ENCODE measurements at regions not wholly inside any gene's neighbourhood (a gene's known extent, or its start where the extent isn't known, plus 50 kb on each side); places are given as distances from the start of the nearest gene placed in this dataset.
"Not testable (repeated sequence)": the region's sequence is repeated elsewhere in the genome, so short reads cannot be mapped to it uniquely, and the experiment has no call there.

DNA sequence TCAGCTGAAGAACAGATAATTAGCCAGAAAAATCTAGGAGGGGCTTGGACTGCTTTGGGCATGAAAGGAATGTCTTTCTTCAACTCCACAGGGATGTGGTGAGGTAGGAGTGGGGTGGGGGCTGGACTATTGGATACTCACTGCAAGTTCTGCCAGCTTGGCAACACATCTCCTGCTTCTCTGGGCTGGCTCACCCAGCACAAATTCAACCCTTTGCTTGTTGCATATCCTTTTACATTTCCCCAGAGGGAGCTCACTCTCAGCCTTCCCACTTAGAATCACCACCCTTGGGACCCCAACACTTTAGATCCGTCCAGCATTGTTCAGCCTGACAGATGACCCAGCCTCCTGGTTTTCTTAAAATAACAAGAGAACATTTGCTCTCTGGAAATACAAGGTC lies 120.6 kb downstream of the KDR start:
- DNase-seq, result no peak
- Histone ChIP-seq H3K27ac (no peak overlapping the region), H3K4me1 (peaks cover 10% of the 10 kb centered on the region), H3K9me3 (no peaks in the 10 kb centered on the region), H3K36me3 (no peaks in the 10 kb centered on the region), H3K27me3 (ENCODE audit: low read depth) (no peaks in the 10 kb centered on the region), H3K4me3 (no peak overlapping the region)
- intact Hi-C loops (cut with DNase I), result no loop called here
- TF ChIP-seq, protein P1, sequence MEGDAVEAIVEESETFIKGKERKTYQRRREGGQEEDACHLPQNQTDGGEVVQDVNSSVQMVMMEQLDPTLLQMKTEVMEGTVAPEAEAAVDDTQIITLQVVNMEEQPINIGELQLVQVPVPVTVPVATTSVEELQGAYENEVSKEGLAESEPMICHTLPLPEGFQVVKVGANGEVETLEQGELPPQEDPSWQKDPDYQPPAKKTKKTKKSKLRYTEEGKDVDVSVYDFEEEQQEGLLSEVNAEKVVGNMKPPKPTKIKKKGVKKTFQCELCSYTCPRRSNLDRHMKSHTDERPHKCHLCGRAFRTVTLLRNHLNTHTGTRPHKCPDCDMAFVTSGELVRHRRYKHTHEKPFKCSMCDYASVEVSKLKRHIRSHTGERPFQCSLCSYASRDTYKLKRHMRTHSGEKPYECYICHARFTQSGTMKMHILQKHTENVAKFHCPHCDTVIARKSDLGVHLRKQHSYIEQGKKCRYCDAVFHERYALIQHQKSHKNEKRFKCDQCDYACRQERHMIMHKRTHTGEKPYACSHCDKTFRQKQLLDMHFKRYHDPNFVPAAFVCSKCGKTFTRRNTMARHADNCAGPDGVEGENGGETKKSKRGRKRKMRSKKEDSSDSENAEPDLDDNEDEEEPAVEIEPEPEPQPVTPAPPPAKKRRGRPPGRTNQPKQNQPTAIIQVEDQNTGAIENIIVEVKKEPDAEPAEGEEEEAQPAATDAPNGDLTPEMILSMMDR (IDR thresholded peaks at IDR 0.05), result no peak
- ATAC-seq, result no peak

DNA sequence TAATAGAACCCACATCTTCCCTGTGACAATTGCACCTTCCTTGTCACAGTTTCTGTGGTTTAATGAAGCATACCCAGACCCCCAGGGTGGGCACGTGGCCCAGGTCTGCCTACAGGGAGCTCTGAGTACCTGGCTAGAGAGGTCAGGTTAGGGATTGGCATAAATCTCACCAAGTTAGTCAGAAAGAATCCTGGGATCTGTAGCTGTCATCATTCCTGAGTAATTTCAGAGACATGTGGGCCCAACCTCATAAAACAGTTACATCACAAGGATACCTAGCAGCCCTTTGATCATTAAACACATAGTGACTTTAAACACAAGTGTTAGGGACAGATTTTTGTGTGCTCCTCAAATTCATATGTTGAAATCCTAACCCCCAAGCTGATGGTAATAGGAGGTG lies 123.0 kb downstream of the KDR start:
- Histone ChIP-seq H3K9me3 (no peaks in the 10 kb centered on the region), H3K27ac (no peak overlapping the region), H3K27me3 (ENCODE audit: low read depth) (no peaks in the 10 kb centered on the region), H3K4me3 (no peak overlapping the region), H3K36me3 (no peaks in the 10 kb centered on the region), H3K4me1 (peaks cover 14% of the 10 kb centered on the region)
- no peak for ATAC-seq
- no peak for DNase-seq
- TF ChIP-seq, protein P1 (IDR thresholded peaks at IDR 0.05), result no peak
- intact Hi-C loops (cut with DNase I), result no loop called here

- TF ChIP-seq, protein P1 (IDR thresholded peaks at IDR 0.05), result no peak
- DNase-seq (no peak), ATAC-seq (no peak)
- intact Hi-C loops (cut with DNase I), result no loop called here
- Histone ChIP-seq H3K36me3 (no peaks in the 10 kb centered on the region), H3K27me3 (ENCODE audit: low read depth) (no peaks in the 10 kb centered on the region), H3K27ac (no peak overlapping the region), H3K4me3 (no peak overlapping the region), H3K9me3 (no peaks in the 10 kb centered on the region), H3K4me1 (peaks cover 14% of the 10 kb centered on the region)
Observed at GRCh38 chr4:55001538-55001937, 123.9 kb downstream of the KDR start.

DNA sequence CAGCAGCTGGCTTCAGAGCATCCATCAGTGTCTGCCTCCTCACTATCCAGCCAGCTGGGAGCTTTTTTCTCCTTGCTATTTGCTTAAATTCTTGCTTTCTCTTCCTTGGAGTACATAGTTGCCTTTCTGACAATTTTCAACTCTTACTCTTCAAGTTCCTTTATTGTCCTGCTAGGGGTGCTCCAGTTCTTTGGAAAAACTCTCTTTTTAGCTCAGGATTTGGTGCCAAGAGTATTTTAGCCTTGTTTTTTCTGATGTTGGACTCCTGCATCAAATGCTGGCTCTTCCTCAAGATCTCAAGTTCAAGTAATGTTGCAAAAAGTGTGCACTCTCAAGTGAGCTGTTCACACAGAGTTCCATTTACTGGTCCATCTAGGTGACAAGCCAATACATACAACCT lies 126.4 kb downstream of the KDR start:
- TF ChIP-seq, protein P1 (IDR thresholded peaks at IDR 0.05), result peak; percentile 51
- H3K4me1 ChIP-seq, result peaks cover 5% of the 10 kb centered on the region
- no peaks in the 10 kb centered on the region for H3K36me3 ChIP-seq
- intact Hi-C loops (cut with DNase I), result no loop called here
- DNase-seq, result no peak
- no peak for ATAC-seq
- no peak overlapping the region for H3K27ac ChIP-seq
- no peaks in the 10 kb centered on the region for H3K9me3 ChIP-seq
- no peak overlapping the region for H3K4me3 ChIP-seq
- no peaks in the 10 kb centered on the region for H3K27me3 ChIP-seq (ENCODE audit: low read depth)

GRCh38 chr4:54993473-54994026 lies 131.8 kb downstream of the KDR start:
- H3K27me3 ChIP-seq (ENCODE audit: low read depth); ATAC-seq; H3K4me3 ChIP-seq; H3K27ac ChIP-seq; H3K4me1 ChIP-seq; H3K9me3 ChIP-seq; H3K36me3 ChIP-seq; DNase-seq; intact Hi-C loops (cut with DNase I): not testable (repeated sequence)

DNA sequence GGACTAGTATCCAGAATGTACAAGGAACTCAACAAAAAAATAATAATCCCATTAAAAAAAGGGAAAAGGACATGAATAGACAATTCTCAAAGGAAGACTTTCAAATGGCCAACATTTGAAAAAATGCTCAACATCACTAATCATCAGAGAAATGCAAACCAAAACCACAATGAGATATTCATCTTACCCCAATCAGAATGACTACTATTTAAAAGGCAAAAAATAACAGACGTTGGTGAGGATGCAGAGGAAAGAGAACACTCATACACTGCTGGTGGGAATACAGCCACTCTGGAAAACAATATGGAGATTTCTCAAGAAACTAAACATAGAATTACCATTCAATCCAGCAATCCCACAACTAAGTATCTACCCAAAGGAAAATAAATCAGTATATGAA lies 133.1 kb downstream of the KDR start:
- Histone ChIP-seq H3K36me3 (no peaks in the 10 kb centered on the region), H3K27me3 (ENCODE audit: low read depth) (no peaks in the 10 kb centered on the region), H3K27ac (no peak overlapping the region), H3K4me1 (no peaks in the 10 kb centered on the region), H3K4me3 (no peak overlapping the region), H3K9me3 (peaks cover 20% of the 10 kb centered on the region)
- DNase-seq (no peak), ATAC-seq (no peak)
- TF ChIP-seq, protein P1 (IDR thresholded peaks at IDR 0.05), result no peak
- intact Hi-C loops (cut with DNase I), result no loop called here

Data from lower lobe of right lung (tissue), 2 donors.